ENCODE measurements at regions not wholly inside any gene's neighbourhood (a gene's known extent, or its start where the extent isn't known, plus 50 kb on each side); places are given as distances from the start of the nearest gene placed in this dataset.

GRCh38 chr12:25652371-25652770 lies 99.3 kb upstream of the LMNTD1 start:
- no peak overlapping the region for H3K4me3 Mint-ChIP-seq
- Histone ChIP-seq H3K14ac (ENCODE audit: insufficient read depth, low read length) (no peak overlapping the region), H3K18ac (ENCODE audit: insufficient read length, low read depth, low read length) (no peak overlapping the region), H3K56ac (ENCODE audit: insufficient read length, low read depth, low read length) (no peak overlapping the region), H2AK5ac (ENCODE audit: insufficient read length, low read length) (no peak overlapping the region), H3K9ac (ENCODE audit: extremely low read depth, insufficient read length, low read length) (no peak overlapping the region), H4K5ac (ENCODE audit: insufficient read length, low read depth, low read length) (no peak overlapping the region), H2BK5ac (ENCODE audit: insufficient read length, low read length) (no peak overlapping the region), H3K4ac (ENCODE audit: low read depth, low read length) (no peak overlapping the region), H3K27me3 (ENCODE audit: insufficient read depth, low read length) (no peaks in the 10 kb centered on the region), H3K4me2 (ENCODE audit: insufficient read depth, insufficient read length, low read length) (no peak overlapping the region), H2BK12ac (ENCODE audit: insufficient read length, low read depth, low read length) (no peak overlapping the region), H4K20me1 (ENCODE audit: control insufficient read depth, insufficient read depth, insufficient read length) (no peaks in the 10 kb centered on the region), H4K8ac (replicated peaks; ENCODE audit: insufficient read length, low read depth, low read length) (no peak overlapping the region), H3K4me1 (ENCODE audit: insufficient read depth, low read length) (no peaks in the 10 kb centered on the region), H2BK120ac (ENCODE audit: low read depth, low read length, poor library complexity, severe bottlenecking) (no peak overlapping the region), H3K27ac (ENCODE audit: insufficient read length, low read depth, low read length) (no peak overlapping the region), H2BK20ac (ENCODE audit: low read depth, low read length, poor library complexity, severe bottlenecking) (no peak overlapping the region), H3K23me2 (ENCODE audit: insufficient read length, low read depth, low read length, poor library complexity, severe bottlenecking) (no peaks in the 10 kb centered on the region), H3K79me1 (ENCODE audit: insufficient read depth, low read depth, low read length, poor library complexity, severe bottlenecking) (no peaks in the 10 kb centered on the region), H3K9me3 (ENCODE audit: control insufficient read depth, low read depth, low read length) (no peaks in the 10 kb centered on the region), H3K79me2 (ENCODE audit: insufficient read depth, low read length) (no peaks in the 10 kb centered on the region), H4K91ac (ENCODE audit: insufficient read length, low read depth, low read length) (no peak overlapping the region), H3K23ac (ENCODE audit: insufficient read length, low read depth, low read length) (no peak overlapping the region), H3T11ph (ENCODE audit: low read length) (no peak overlapping the region), H2AFZ (ENCODE audit: low read length) (no peak overlapping the region), H2BK15ac (ENCODE audit: low read depth, low read length) (no peak overlapping the region)
- TF ChIP-seq CTCF (conservative IDR thresholded peaks at IDR 0.05), result no peak
- H3K9me3 Mint-ChIP-seq, result no peaks in the 10 kb centered on the region
- no peaks in the 10 kb centered on the region for H3K36me3 Mint-ChIP-seq (ENCODE audit: insufficient read depth in 1 of 3, low read depth in 3 of 3)
- H3K4me1 Mint-ChIP-seq, result peaks cover 8 to 17% of the 10 kb centered on the region in 2 experiments
- no peaks in the 10 kb centered on the region; the same call in 1 of the 2 replicates for H3K27me3 Mint-ChIP-seq (ENCODE audit: low read depth)
- H3K27ac Mint-ChIP-seq, result no peak overlapping the region
- no peak for DNase-seq
- no CpG with 5 or more reads among the region's 2 CpGs for WGBS (ENCODE audit: extremely low coverage, insufficient read length, low lambda C conversion rate)
